ENCODE measurements at regions not wholly inside any gene's neighbourhood (a gene's known extent, or its start where the extent isn't known, plus 50 kb on each side); places are given as distances from the start of the nearest gene placed in this dataset.

DNA sequence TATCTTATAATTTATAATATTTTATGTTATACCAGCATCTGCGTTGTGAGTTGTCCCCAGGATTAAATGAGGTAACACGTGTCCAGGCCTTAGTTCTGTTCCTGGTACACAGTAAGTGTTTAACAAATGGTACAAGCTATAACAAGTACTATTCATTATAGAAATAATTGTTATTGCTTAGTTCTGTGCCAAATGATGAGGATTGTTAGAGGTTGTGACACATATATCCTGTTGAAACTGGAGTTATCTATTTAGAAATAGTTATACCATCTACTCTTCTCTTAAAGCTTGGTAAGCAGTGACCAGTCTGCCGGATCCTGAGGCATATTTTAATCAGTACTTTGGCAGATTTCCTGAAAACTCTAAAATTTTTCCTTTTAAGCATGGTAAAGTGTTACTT is 1066.5 kb downstream of the TMTC2 start:
- TF ChIP-seq POLR2AphosphoS5 (IDR thresholded peaks at IDR 0.05; ENCODE audit: low read depth, low read length) (no peak), POLR2A (IDR thresholded peaks at IDR 0.05; ENCODE audit: low read depth, low read length) (no peak), TAF1 (IDR thresholded peaks at IDR 0.05; ENCODE audit: borderline replicate concordance, low read depth, low read length) (no peak)
